Vagina (tissue), 2 donors: ENCODE measurements at regions not wholly inside any gene's neighbourhood (a gene's known extent, or its start where the extent isn't known, plus 50 kb on each side); places are given as distances from the start of the nearest gene placed in this dataset.

ENCODE experiments used
- POLR2A ChIP-seq, 2 donors: fragments of 450-650 bp; IDR thresholded peaks; one replicate each; pipeline ENCODE4 v1.6.1; 2017; ENCODE audit warnings: antibody characterized with exemption in 2 of 2, mild to moderate bottlenecking in 2 of 2, moderate library complexity in 2 of 2
- POLR2AphosphoS5 ChIP-seq, 2 donors: sonication (generic); formaldehyde crosslinking; IDR thresholded peaks; one replicate each; pipeline ENCODE4 v1.9.0; 2017; ENCODE audit warnings: antibody characterized with exemption in 2 of 2, mild to moderate bottlenecking in 2 of 2, low read depth in 1 of 2; ENCODE audit not compliant: insufficient read depth in 1 of 2
- TF ChIP-seq, protein P1 (sequence below), 3 experiments: fragments of 450-650 bp in 2 of 3; fragments of 200-600 bp in 1 of 3; sonication (generic) in 1 of 3; IDR thresholded peaks; one replicate each; pipeline ENCODE4 v1.5.1; 2017 to 2019; ENCODE audit warnings: antibody characterized with exemption in 3 of 3, mild to moderate bottlenecking in 2 of 3, moderate library complexity in 2 of 3

DNA sequence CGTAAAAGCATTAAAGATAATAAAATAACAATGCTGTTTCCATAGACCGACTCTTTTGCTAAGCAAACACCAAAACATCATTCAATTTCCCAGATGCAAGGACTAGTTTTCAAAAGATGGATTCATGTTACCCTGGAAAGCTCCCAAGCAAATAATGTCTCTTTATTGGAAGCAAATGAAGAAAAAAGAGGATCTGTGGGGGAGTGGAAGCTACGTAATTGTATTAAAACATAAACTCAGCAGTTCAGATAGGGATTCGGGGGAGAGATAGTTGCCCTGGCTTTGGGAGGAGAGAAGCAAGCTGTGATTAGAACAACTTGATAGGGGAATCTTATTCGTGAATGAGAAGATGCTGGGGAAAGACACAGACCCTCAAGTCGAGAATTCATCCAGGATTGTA, 491.0 kb upstream of the CLINT1 start:
- TF ChIP-seq, protein P1, sequence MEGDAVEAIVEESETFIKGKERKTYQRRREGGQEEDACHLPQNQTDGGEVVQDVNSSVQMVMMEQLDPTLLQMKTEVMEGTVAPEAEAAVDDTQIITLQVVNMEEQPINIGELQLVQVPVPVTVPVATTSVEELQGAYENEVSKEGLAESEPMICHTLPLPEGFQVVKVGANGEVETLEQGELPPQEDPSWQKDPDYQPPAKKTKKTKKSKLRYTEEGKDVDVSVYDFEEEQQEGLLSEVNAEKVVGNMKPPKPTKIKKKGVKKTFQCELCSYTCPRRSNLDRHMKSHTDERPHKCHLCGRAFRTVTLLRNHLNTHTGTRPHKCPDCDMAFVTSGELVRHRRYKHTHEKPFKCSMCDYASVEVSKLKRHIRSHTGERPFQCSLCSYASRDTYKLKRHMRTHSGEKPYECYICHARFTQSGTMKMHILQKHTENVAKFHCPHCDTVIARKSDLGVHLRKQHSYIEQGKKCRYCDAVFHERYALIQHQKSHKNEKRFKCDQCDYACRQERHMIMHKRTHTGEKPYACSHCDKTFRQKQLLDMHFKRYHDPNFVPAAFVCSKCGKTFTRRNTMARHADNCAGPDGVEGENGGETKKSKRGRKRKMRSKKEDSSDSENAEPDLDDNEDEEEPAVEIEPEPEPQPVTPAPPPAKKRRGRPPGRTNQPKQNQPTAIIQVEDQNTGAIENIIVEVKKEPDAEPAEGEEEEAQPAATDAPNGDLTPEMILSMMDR (IDR thresholded peaks at IDR 0.05), result no peak
- TF ChIP-seq POLR2AphosphoS5 (IDR thresholded peaks at IDR 0.05; ENCODE audit: insufficient read depth in 1 of 2, low read depth in 1 of 2) (no peak), POLR2A (IDR thresholded peaks at IDR 0.05) (no peak)
